Mesenchymal stem cell (in vitro differentiated cells and primary cell): ENCODE measurements at regions not wholly inside any gene's neighbourhood (a gene's known extent, or its start where the extent isn't known, plus 50 kb on each side); places are given as distances from the start of the nearest gene placed in this dataset.

Source experiments
- DNase-seq: peaks from one replicate; pipeline ENCODE4 v3.0.0-alpha.2; 2013
- H2AFZ ChIP-seq: one replicate; pipeline ENCODE4 v1.6.1; 2013; ENCODE audit warnings: low read depth, mild to moderate bottlenecking, control low read depth, inconsistent platforms, low read length, moderate library complexity
- H2AK5ac ChIP-seq: 2 replicates; pipeline ENCODE4 v1.6.1; 2013; ENCODE audit warnings: low read length, moderate library complexity, mild to moderate bottlenecking, inconsistent platforms; ENCODE audit not compliant: severe bottlenecking
- H2BK120ac ChIP-seq: one replicate; pipeline ENCODE4 v1.6.1; 2013; ENCODE audit warnings: low read depth, mild to moderate bottlenecking, inconsistent platforms, low read length, moderate library complexity
- H2BK12ac ChIP-seq, 2 experiments: one replicate each; pipeline ENCODE4 v1.6.1; 2013; ENCODE audit warnings: inconsistent platforms in 2 of 2, low read length in 2 of 2, mild to moderate bottlenecking in 2 of 2, moderate library complexity in 2 of 2, control low read depth in 1 of 2
- H2BK15ac ChIP-seq: one replicate; pipeline ENCODE4 v1.6.1; 2013; ENCODE audit warnings: mild to moderate bottlenecking, low read depth, inconsistent platforms; ENCODE audit not compliant: poor library complexity, severe bottlenecking
- H2BK5ac ChIP-seq: 2 replicates; pipeline ENCODE4 v1.6.1; 2013; ENCODE audit warnings: low read depth, mild to moderate bottlenecking, low read length, control low read depth, inconsistent platforms; ENCODE audit not compliant: poor library complexity, severe bottlenecking
- H3K14ac ChIP-seq, 2 experiments: one replicate each; pipeline ENCODE4 v1.6.1; 2013; ENCODE audit warnings: inconsistent platforms in 2 of 2, low read length in 2 of 2, control low read depth in 1 of 2, mild to moderate bottlenecking in 1 of 2, moderate library complexity in 1 of 2
- H3K18ac ChIP-seq, 2 experiments: one replicate each; pipeline ENCODE4 v1.6.1; 2013; ENCODE audit warnings: inconsistent platforms in 2 of 2, low read length in 2 of 2, control low read depth in 1 of 2, low read depth in 1 of 2, mild to moderate bottlenecking in 1 of 2
- H3K23ac ChIP-seq, 2 experiments: one replicate each; pipeline ENCODE4 v1.6.1; 2013; ENCODE audit warnings: inconsistent platforms in 2 of 2, low read length in 2 of 2, mild to moderate bottlenecking in 2 of 2, moderate library complexity in 2 of 2, control low read depth in 1 of 2
- H3K27ac ChIP-seq: 2 replicates; pipeline ENCODE4 v1.5.1; 2013; ENCODE audit warnings: mild to moderate bottlenecking, moderate library complexity, low read length, control low read depth, inconsistent platforms; ENCODE audit not compliant: poor library complexity, severe bottlenecking
- H3K27me3 ChIP-seq, 2 experiments: 2 replicates each; pipeline versions ENCODE4 v1.6.1 to v1.7.0; 2013; ENCODE audit warnings: low read length in 2 of 2, mild to moderate bottlenecking in 2 of 2, moderate library complexity in 2 of 2, control low read depth in 1 of 2, inconsistent platforms in 1 of 2; ENCODE audit not compliant: control insufficient read depth in 1 of 2, insufficient read depth in 1 of 2
- H3K36me3 ChIP-seq, 2 experiments: 2 replicates each; pipeline versions ENCODE4 v1.6.1 to v1.7.0; 2013; ENCODE audit warnings: low read length in 2 of 2, control low read depth in 1 of 2, inconsistent platforms in 1 of 2, low read depth in 1 of 2, mild to moderate bottlenecking in 1 of 2; ENCODE audit not compliant: insufficient read depth in 2 of 2, control insufficient read depth in 1 of 2
- H3K4ac ChIP-seq, 2 experiments: one replicate each; pipeline ENCODE4 v1.6.1; 2013; ENCODE audit warnings: inconsistent platforms in 2 of 2, low read length in 2 of 2, mild to moderate bottlenecking in 2 of 2, moderate library complexity in 2 of 2, control low read depth in 1 of 2, low read depth in 1 of 2
- H3K4me1 ChIP-seq: 2 replicates; pipeline ENCODE4 v1.6.1; 2013; ENCODE audit warnings: low read depth, low read length, control low read depth; ENCODE audit not compliant: control insufficient read depth, insufficient read depth
- H3K4me2 ChIP-seq: 2 replicates; pipeline ENCODE4 v1.6.1; 2013; ENCODE audit warnings: low read length, mild to moderate bottlenecking, inconsistent platforms; ENCODE audit not compliant: poor library complexity, severe bottlenecking
- H3K4me3 ChIP-seq, 2 experiments: 2 replicates each; pipeline versions ENCODE4 v1.5.1 to v1.7.0; 2013; ENCODE audit warnings: low read length in 2 of 2, mild to moderate bottlenecking in 2 of 2, control low read depth in 1 of 2, low read depth in 1 of 2; ENCODE audit not compliant: insufficient read depth in 1 of 2
- H3K79me1 ChIP-seq: replicated peaks from 2 replicates; pipeline ENCODE4 v1.6.1; 2013; ENCODE audit warnings: mild to moderate bottlenecking, control low read depth, low read length, inconsistent platforms; ENCODE audit not compliant: poor library complexity, severe bottlenecking
- H3K9ac ChIP-seq: 2 replicates; pipeline ENCODE4 v1.7.0; 2013; ENCODE audit warnings: mild to moderate bottlenecking, low read length, moderate library complexity
- H3K9me3 ChIP-seq: 2 replicates; pipeline ENCODE4 v1.7.0; 2013; ENCODE audit warnings: mild to moderate bottlenecking, low read length; ENCODE audit not compliant: control insufficient read depth
- H4K8ac ChIP-seq: one replicate; pipeline ENCODE4 v1.6.1; 2013; ENCODE audit warnings: inconsistent platforms, mild to moderate bottlenecking, low read length, moderate library complexity
- H4K91ac ChIP-seq: one replicate; pipeline ENCODE4 v1.6.1; 2013; ENCODE audit warnings: mild to moderate bottlenecking, low read length, inconsistent platforms
- WGBS: methylation state at CpG from one replicate; pipeline ENCODE4 v1.1.7; 2013; ENCODE audit warnings: mixed read lengths; 5-methylcytosine and 5-hydroxymethylcytosine counted together

- no peaks in the 10 kb centered on the region for H3K36me3 ChIP-seq
- H3K9ac ChIP-seq: no peak overlapping the region
- DNase-seq: no peak
- H3K23ac ChIP-seq: no peak overlapping the region
- no peak overlapping the region for H3K27ac ChIP-seq
- H3K4me2 ChIP-seq: no peak overlapping the region
- H3K18ac ChIP-seq: no peak overlapping the region
- no peak overlapping the region for H2BK5ac ChIP-seq
- H2BK120ac ChIP-seq: no peak overlapping the region
- no peaks in the 10 kb centered on the region for H3K79me1 ChIP-seq
- no peak overlapping the region for H2BK12ac ChIP-seq
- H2BK15ac ChIP-seq: no peak overlapping the region
- no peak overlapping the region for H2AK5ac ChIP-seq
- H4K91ac ChIP-seq: no peak overlapping the region
- WGBS: 83% methylated on average over 1 of the region's 2 CpGs
- H3K14ac ChIP-seq: no peak overlapping the region
- H3K27me3 ChIP-seq: no peaks in the 10 kb centered on the region
- no peak overlapping the region for H3K4ac ChIP-seq
- peaks cover 39% of the 10 kb centered on the region for H3K9me3 ChIP-seq
- H3K4me3 ChIP-seq: no peak overlapping the region
- H3K4me1 ChIP-seq: no peaks in the 10 kb centered on the region
- no peak overlapping the region for H4K8ac ChIP-seq
- no peak overlapping the region for H2AFZ ChIP-seq
These were observed 188.4 kb downstream of the PDGFRA start for GRCh38 chr4:54417476-54417875.

GRCh38 chr4:54418468-54418867 lies 189.4 kb downstream of the PDGFRA start:
- H3K27me3 ChIP-seq: no peaks in the 10 kb centered on the region
- no peak overlapping the region for H2BK12ac ChIP-seq
- H3K9ac ChIP-seq: no peak overlapping the region
- DNase-seq: no peak
- H3K4me2 ChIP-seq: no peak overlapping the region
- H4K8ac ChIP-seq: no peak overlapping the region
- H2BK15ac ChIP-seq: no peak overlapping the region
- no peak overlapping the region for H2AK5ac ChIP-seq
- no peak overlapping the region for H3K23ac ChIP-seq
- H3K9me3 ChIP-seq: peaks cover 36% of the 10 kb centered on the region
- H2BK120ac ChIP-seq: no peak overlapping the region
- 100% methylated on average over 4 of the region's 5 CpGs for WGBS
- no peak overlapping the region for H4K91ac ChIP-seq
- H2BK5ac ChIP-seq: no peak overlapping the region
- no peak overlapping the region for H3K27ac ChIP-seq
- no peak overlapping the region for H2AFZ ChIP-seq
- H3K36me3 ChIP-seq: no peaks in the 10 kb centered on the region
- no peak overlapping the region for H3K18ac ChIP-seq
- no peak overlapping the region for H3K14ac ChIP-seq
- H3K4me3 ChIP-seq: no peak overlapping the region
- no peak overlapping the region for H3K4ac ChIP-seq
- H3K79me1 ChIP-seq: no peaks in the 10 kb centered on the region
- no peaks in the 10 kb centered on the region for H3K4me1 ChIP-seq

- Histone ChIP-seq H3K79me1 (no peaks in the 10 kb centered on the region), H3K23ac (no peak overlapping the region), H2BK15ac (no peak overlapping the region), H3K9ac (peak overlapping the region; percentile 15), H3K18ac (no peak overlapping the region), H3K14ac (no peak overlapping the region), H2BK12ac (no peak overlapping the region), H3K27me3 (no peaks in the 10 kb centered on the region), H2AK5ac (no peak overlapping the region), H3K27ac (no peak overlapping the region), H3K36me3 (no peaks in the 10 kb centered on the region), H3K4ac (no peak overlapping the region), H2BK120ac (no peak overlapping the region), H3K4me3 (no peak overlapping the region), H4K91ac (no peak overlapping the region), H4K8ac (no peak overlapping the region), H3K4me1 (no peaks in the 10 kb centered on the region), H2AFZ (no peak overlapping the region), H3K4me2 (no peak overlapping the region), H2BK5ac (no peak overlapping the region), H3K9me3 (peaks cover 10% of the 10 kb centered on the region)
- no peak for DNase-seq
- WGBS: 86% methylated on average over 1 of the region's 1 CpG
These were observed 194.0 kb downstream of the PDGFRA start for GRCh38 chr4:54423066-54423465.

GRCh38 chr4:54427826-54428225 lies 198.7 kb downstream of the PDGFRA start:
- no peak overlapping the region for H3K4ac ChIP-seq
- no peaks in the 10 kb centered on the region for H3K36me3 ChIP-seq
- no peak overlapping the region for H2AFZ ChIP-seq
- no peak overlapping the region for H2BK12ac ChIP-seq
- H3K23ac ChIP-seq: no peak overlapping the region
- H2AK5ac ChIP-seq: no peak overlapping the region
- no peak for DNase-seq
- no peak overlapping the region for H3K18ac ChIP-seq
- no peak overlapping the region for H3K9ac ChIP-seq
- H3K79me1 ChIP-seq: no peaks in the 10 kb centered on the region
- H3K14ac ChIP-seq: peak overlapping the region in 1 of 2 experiments; percentile 48
- H3K4me3 ChIP-seq: no peak overlapping the region
- no peaks in the 10 kb centered on the region for H3K9me3 ChIP-seq
- WGBS: 91% methylated on average over 2 of the region's 2 CpGs
- H4K91ac ChIP-seq: no peak overlapping the region
- no peak overlapping the region for H4K8ac ChIP-seq
- no peak overlapping the region for H2BK5ac ChIP-seq
- H3K4me1 ChIP-seq: no peaks in the 10 kb centered on the region
- H2BK15ac ChIP-seq: no peak overlapping the region
- no peak overlapping the region for H3K27ac ChIP-seq
- H3K27me3 ChIP-seq: no peaks in the 10 kb centered on the region
- H3K4me2 ChIP-seq: no peak overlapping the region
- no peak overlapping the region for H2BK120ac ChIP-seq
